CD4-positive, alpha-beta T cell (primary cell): ENCODE measurements at regions not wholly inside any gene's neighbourhood (a gene's known extent, or its start where the extent isn't known, plus 50 kb on each side); places are given as distances from the start of the nearest gene placed in this dataset.

ENCODE experiments used
- ATAC-seq: fragments of 200-7000 bp; cut with Tn5 transposase; one replicate; pipeline ENCODE4 v1.10.0; 2022; ENCODE audit warnings: mild to moderate bottlenecking; ENCODE audit not compliant: poor library complexity
- CTCF ChIA-PET: fragments of 350-600 bp; sonication (Branson Sonifier 250); formaldehyde crosslinking; loops from one replicate; lab custom pipeline; 2021; ENCODE audit warnings: antibody characterized with exemption, inconsistent platforms; lab: Charles Lee
- POLR2A ChIA-PET: fragments of 350-600 bp; sonication (Branson Sonifier 250); formaldehyde crosslinking; loops from one replicate; lab custom pipeline; 2021; ENCODE audit warnings: antibody characterized with exemption, inconsistent platforms; lab: Charles Lee
- DNase-seq, 14 experiments: peaks; one replicate each; pipeline ENCODE4 v3.0.0-alpha.2; 2013 to 2020; ENCODE audit warnings: mixed read lengths in 2 of 14
- H3K27ac ChIP-seq, 2 donors: one replicate each; pipeline versions ENCODE4 v1.5.1 to v1.7.0; 2013; ENCODE audit warnings: low read length in 2 of 2, low read depth in 1 of 2, mild to moderate bottlenecking in 1 of 2
- H3K27me3 ChIP-seq, 2 experiments: 1 replicate in 1 of 2; 2 replicates in 1 of 2; pipeline versions ENCODE4 v1.6.1 to v1.7.0; 2013; ENCODE audit warnings: low read length in 2 of 2, control low read depth in 1 of 2, mild to moderate bottlenecking in 1 of 2, moderate library complexity in 1 of 2; ENCODE audit not compliant: insufficient read depth in 2 of 2, control insufficient read depth in 1 of 2
- H3K36me3 ChIP-seq: one replicate; pipeline ENCODE4 v1.6.1; 2013; ENCODE audit warnings: low read length, control low read depth; ENCODE audit not compliant: insufficient read depth
- H3K4me1 ChIP-seq: one replicate; pipeline ENCODE4 v1.6.1; 2013; ENCODE audit warnings: low read length, control low read depth; ENCODE audit not compliant: insufficient read depth
- H3K4me3 ChIP-seq: one replicate; pipeline ENCODE4 v1.5.1; 2013; ENCODE audit warnings: mild to moderate bottlenecking, low read length, moderate library complexity
- H3K9me3 ChIP-seq, 2 experiments: 1 replicate in 1 of 2; 2 replicates in 1 of 2; pipeline versions ENCODE4 v1.6.1 to v1.7.0; 2013; ENCODE audit warnings: low read length in 2 of 2, mild to moderate bottlenecking in 2 of 2, control low read depth in 1 of 2, moderate library complexity in 1 of 2; ENCODE audit not compliant: control insufficient read depth in 1 of 2, insufficient read depth in 1 of 2
- H3K27ac Mint-ChIP-seq: one replicate; pipeline ENCODE4 v1.8.0; 2020; ENCODE audit warnings: mixed read lengths
- H3K27me3 Mint-ChIP-seq: one replicate; pipeline ENCODE4 v1.8.0; 2021; ENCODE audit warnings: mixed read lengths
- H3K36me3 Mint-ChIP-seq: one replicate; pipeline ENCODE4 v1.8.0; 2021; ENCODE audit warnings: low read depth, mixed read lengths
- H3K4me1 Mint-ChIP-seq: one replicate; pipeline ENCODE4 v1.8.0; 2021; ENCODE audit warnings: low read depth, mixed read lengths
- H3K4me3 Mint-ChIP-seq: one replicate; pipeline ENCODE4 v1.8.0; 2020; ENCODE audit warnings: mild to moderate bottlenecking, mixed read lengths
- H3K9me3 Mint-ChIP-seq: one replicate; pipeline ENCODE4 v1.8.0; 2020; ENCODE audit warnings: mixed read lengths
- intact Hi-C, 2 experiments: fragments of 100-400 bp; cut with DNase I in 1 of 2; cut with micrococcal nuclease in 1 of 2; formaldehyde crosslinking; loops; one replicate each; pipeline versions ENCODE4 v1.15.1 to v1.9.0; 2023 to 2025; cut with DNase I, micrococcal nuclease
- TF ChIP-seq, protein P1 (sequence below): fragments of 200-600 bp; IDR thresholded peaks from one replicate; pipeline ENCODE4 v1.8.0; 2022; ENCODE audit warnings: antibody characterized with exemption, mild to moderate bottlenecking

GRCh38 chr6:97677626-97678025, 394.6 kb upstream of the MMS22L start:
- ChIA-PET CTCF (no interaction called here), POLR2A (no interaction called here)
- Histone ChIP-seq H3K27me3 (no peaks in the 10 kb centered on the region), H3K27ac (no peak overlapping the region), H3K4me3 (no peak overlapping the region), H3K9me3 (no peaks in the 10 kb centered on the region), H3K36me3 (no peaks in the 10 kb centered on the region), H3K4me1 (no peaks in the 10 kb centered on the region)
- no peaks in the 10 kb centered on the region for H3K36me3 Mint-ChIP-seq
- DNase-seq (no peak), ATAC-seq (no peak)
- no peak overlapping the region for H3K4me3 Mint-ChIP-seq
- intact Hi-C loops, result no loop called here
- no peak overlapping the region for H3K27ac Mint-ChIP-seq
- H3K27me3 Mint-ChIP-seq, result peaks cover 4% of the 10 kb centered on the region
- TF ChIP-seq, protein P1, sequence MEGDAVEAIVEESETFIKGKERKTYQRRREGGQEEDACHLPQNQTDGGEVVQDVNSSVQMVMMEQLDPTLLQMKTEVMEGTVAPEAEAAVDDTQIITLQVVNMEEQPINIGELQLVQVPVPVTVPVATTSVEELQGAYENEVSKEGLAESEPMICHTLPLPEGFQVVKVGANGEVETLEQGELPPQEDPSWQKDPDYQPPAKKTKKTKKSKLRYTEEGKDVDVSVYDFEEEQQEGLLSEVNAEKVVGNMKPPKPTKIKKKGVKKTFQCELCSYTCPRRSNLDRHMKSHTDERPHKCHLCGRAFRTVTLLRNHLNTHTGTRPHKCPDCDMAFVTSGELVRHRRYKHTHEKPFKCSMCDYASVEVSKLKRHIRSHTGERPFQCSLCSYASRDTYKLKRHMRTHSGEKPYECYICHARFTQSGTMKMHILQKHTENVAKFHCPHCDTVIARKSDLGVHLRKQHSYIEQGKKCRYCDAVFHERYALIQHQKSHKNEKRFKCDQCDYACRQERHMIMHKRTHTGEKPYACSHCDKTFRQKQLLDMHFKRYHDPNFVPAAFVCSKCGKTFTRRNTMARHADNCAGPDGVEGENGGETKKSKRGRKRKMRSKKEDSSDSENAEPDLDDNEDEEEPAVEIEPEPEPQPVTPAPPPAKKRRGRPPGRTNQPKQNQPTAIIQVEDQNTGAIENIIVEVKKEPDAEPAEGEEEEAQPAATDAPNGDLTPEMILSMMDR, result no peak
- H3K4me1 Mint-ChIP-seq, result no peaks in the 10 kb centered on the region
- H3K9me3 Mint-ChIP-seq, result no peaks in the 10 kb centered on the region

DNA sequence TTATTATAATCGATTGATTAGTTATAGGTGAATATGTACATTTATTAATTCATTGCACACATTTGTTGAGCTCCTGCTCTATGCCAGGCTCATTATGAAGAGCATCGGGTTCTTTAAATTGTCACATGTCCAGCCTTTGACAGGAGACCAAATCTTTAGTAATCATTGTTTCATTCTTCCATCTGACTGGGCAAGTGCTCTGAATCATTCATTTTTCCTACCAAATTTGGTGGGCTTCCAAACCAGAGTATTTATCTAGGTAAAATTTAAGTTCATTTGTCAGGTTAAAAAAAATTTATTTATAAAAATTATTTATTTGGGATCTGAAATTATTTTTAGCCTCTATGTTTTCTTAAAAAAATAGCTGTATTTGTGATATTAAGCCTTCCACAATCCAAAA, 404.9 kb upstream of the MMS22L start:
- POLR2A ChIA-PET, result no interaction called here
- Mint-ChIP-seq H3K36me3 (no peaks in the 10 kb centered on the region), H3K27ac (no peak overlapping the region), H3K27me3 (no peaks in the 10 kb centered on the region), H3K4me3 (no peak overlapping the region), H3K9me3 (no peaks in the 10 kb centered on the region), H3K4me1 (no peaks in the 10 kb centered on the region)
- Histone ChIP-seq H3K27ac (no peak overlapping the region), H3K27me3 (no peaks in the 10 kb centered on the region), H3K36me3 (no peaks in the 10 kb centered on the region), H3K4me1 (no peaks in the 10 kb centered on the region), H3K4me3 (no peak overlapping the region), H3K9me3 (no peaks in the 10 kb centered on the region)
- intact Hi-C loops, result no loop called here
- DNase-seq (no peak), ATAC-seq (no peak)
- TF ChIP-seq, protein P1, result no peak
- CTCF ChIA-PET, result no interaction called here

DNA sequence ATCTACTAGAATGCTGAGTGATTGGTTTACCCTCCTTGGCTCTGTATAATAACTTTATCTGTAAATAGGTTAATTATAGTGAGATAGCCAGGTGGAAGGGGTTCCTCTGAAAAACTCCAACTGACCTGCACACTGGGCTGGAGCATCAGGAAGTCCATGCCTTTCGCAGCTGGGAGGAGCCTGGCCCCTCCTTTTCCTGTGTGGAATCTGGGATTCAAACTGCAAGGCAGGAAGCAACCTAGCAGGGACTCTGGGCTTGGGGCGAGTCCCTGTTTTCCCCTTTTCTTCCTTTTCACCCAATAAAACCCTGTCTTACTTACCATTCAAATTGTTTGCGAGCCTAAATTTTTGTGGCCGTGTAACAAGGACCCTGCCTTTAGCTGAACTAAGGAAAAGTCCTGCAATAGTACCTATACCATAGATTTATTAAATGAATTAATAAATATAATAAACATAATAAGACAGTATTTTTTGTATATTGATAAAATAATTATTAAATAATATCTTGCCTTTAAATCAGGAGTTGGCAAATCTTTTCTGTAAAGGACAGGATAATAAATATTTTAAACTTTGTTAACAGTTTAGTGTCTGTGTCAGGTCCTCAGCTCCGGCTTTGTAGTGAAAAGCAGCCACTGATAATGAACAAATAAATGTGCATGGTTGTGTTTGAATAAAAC, 406.2 kb upstream of the MMS22L start:
- intact Hi-C loops, result no loop called here
- Mint-ChIP-seq H3K4me3 (no peak overlapping the region), H3K27me3 (no peaks in the 10 kb centered on the region), H3K4me1 (no peaks in the 10 kb centered on the region), H3K36me3 (no peaks in the 10 kb centered on the region), H3K27ac (no peak overlapping the region), H3K9me3 (no peaks in the 10 kb centered on the region)
- CTCF ChIA-PET, result no interaction called here
- Histone ChIP-seq H3K27ac (no peak overlapping the region), H3K9me3 (no peaks in the 10 kb centered on the region), H3K36me3 (no peaks in the 10 kb centered on the region), H3K4me3 (no peak overlapping the region), H3K27me3 (no peaks in the 10 kb centered on the region), H3K4me1 (no peaks in the 10 kb centered on the region)
- POLR2A ChIA-PET, result no interaction called here
- no peak for ATAC-seq
- no peak for DNase-seq
- TF ChIP-seq, protein P1, result no peak
